A549 (cell line): ENCODE measurements at regions not wholly inside any gene's neighbourhood (a gene's known extent, or its start where the extent isn't known, plus 50 kb on each side); places are given as distances from the start of the nearest gene placed in this dataset.
A peak's percentile ranks its signal among the peaks of the same experiment; 100 is the strongest.

Experiments
- ATAC-seq, 2 experiments: fragments of 200-7000 bp in 1 of 2; fragments of >200 bp in 1 of 2; cut with Nextera tagmentation in 1 of 2; cut with Tn5 transposase in 1 of 2; 3 replicates each; pipeline versions ENCODE4 v1.8.0 to v1.9.1; 2018 to 2020; ENCODE audit warnings: mild to moderate bottlenecking in 1 of 2, moderate library complexity in 1 of 2
- CTCF ChIA-PET: fragments of 300-600 bp; sonication (Branson Sonifier 250); formaldehyde crosslinking; extraction: SDS; loops from one replicate; lab custom pipeline; 2021; ENCODE audit warnings: antibody characterized with exemption, inconsistent platforms; lab: Yijun Ruan, JAX
- POLR2A ChIA-PET: fragments of 350-600 bp; formaldehyde crosslinking; extraction: SDS; loops from one replicate; lab custom pipeline; 2021; ENCODE audit warnings: antibody characterized with exemption, inconsistent platforms; lab: Yijun Ruan, JAX
- DNase-seq, 2 experiments: peaks; one replicate each; pipeline versions ENCODE4 v3.0.0 to v3.0.0-alpha.2; 2011 to 2016; ENCODE audit warnings: low read depth in 1 of 2, low spot score in 1 of 2
- FAIRE-seq: peaks from 2 replicates; lab custom pipeline; 2011; peaks lifted over from hg19 to GRCh38; lab: Jason Lieb, UNC
- H3K27ac ChIP-seq, 2 experiments: fragments of >200 bp; sonication (Bioruptor Twin); formaldehyde crosslinking; 3 replicates each; pipeline ENCODE4 v1.5.1; 2016 to 2017
- H3K4me1 ChIP-seq: fragments of >200 bp; sonication (Bioruptor Twin); formaldehyde crosslinking; 3 replicates; pipeline ENCODE4 v1.6.1; 2016
- H3K4me2 ChIP-seq: fragments of >200 bp; sonication (Bioruptor Twin); formaldehyde crosslinking; 3 replicates; pipeline ENCODE4 v1.6.1; 2016
- H3K4me3 ChIP-seq: fragments of >200 bp; sonication (Bioruptor Twin); formaldehyde crosslinking; 3 replicates; pipeline ENCODE4 v1.5.1; 2016
- H3K9me3 ChIP-seq: fragments of >200 bp; sonication (Bioruptor Twin); formaldehyde crosslinking; 3 replicates; pipeline ENCODE4 v1.6.1; 2016
- BCL3 ChIP-seq: fragments of >200 bp; sonication (Bioruptor Twin); formaldehyde crosslinking; IDR thresholded peaks from 3 replicates; pipeline ENCODE4 v1.6.1; 2016
- CEBPB ChIP-seq, 2 experiments: fragments of >200 bp in 1 of 2; sonication (Bioruptor Twin) in 1 of 2; formaldehyde crosslinking in 1 of 2; IDR thresholded peaks; 2 replicates each; pipeline ENCODE4 v1.6.1; 2012 to 2016
- EHMT2 ChIP-seq: fragments of 200-600 bp; sonication (generic); IDR thresholded peaks from 2 replicates; pipeline ENCODE4 v1.6.1; 2016; ENCODE audit warnings: antibody characterized with exemption, low read depth, mild to moderate bottlenecking, moderate library complexity
- ESRRA ChIP-seq: fragments of 150-350 bp; IDR thresholded peaks from 2 replicates; pipeline ENCODE4 v1.6.1; 2014; ENCODE audit warnings: mild to moderate bottlenecking, low read length, borderline replicate concordance
- FOSB ChIP-seq: fragments of 250-450 bp; sonication (Bioruptor Pico); IDR thresholded peaks from 2 replicates; pipeline ENCODE4 v1.5.0; 2020; ENCODE audit warnings: mild to moderate bottlenecking, moderate library complexity
- FOXS1 ChIP-seq: fragments of 250-450 bp; sonication (Bioruptor Pico); IDR thresholded peaks from 2 replicates; pipeline ENCODE4 v1.5.0; 2020; ENCODE audit warnings: mild to moderate bottlenecking, moderate library complexity
- HOXA7 ChIP-seq: fragments of 250-450 bp; sonication (Bioruptor Pico); IDR thresholded peaks from 2 replicates; pipeline ENCODE4 v1.5.0; 2020; ENCODE audit warnings: mild to moderate bottlenecking, moderate library complexity
- HOXB5 ChIP-seq: fragments of 250-450 bp; sonication (Bioruptor Pico); IDR thresholded peaks from 2 replicates; pipeline ENCODE4 v1.5.0; 2020; ENCODE audit warnings: mild to moderate bottlenecking, moderate library complexity
- KDM1A ChIP-seq: fragments of 200-600 bp; sonication (generic); IDR thresholded peaks from 2 replicates; pipeline ENCODE4 v1.6.1; 2016; ENCODE audit warnings: low read depth, mild to moderate bottlenecking
- NFE2L2 ChIP-seq: fragments of 150-350 bp; conservative IDR thresholded peaks from 2 replicates; pipeline ENCODE4 v1.6.1; 2014; ENCODE audit warnings: low read length
- PBX3 ChIP-seq: IDR thresholded peaks from 2 replicates; pipeline ENCODE4 v1.6.1; 2012
- POLR2AphosphoS2 ChIP-seq: conservative IDR thresholded peaks from 2 replicates; pipeline ENCODE4 v1.6.1; 2012; ENCODE audit warnings: low read length, improper control_type of control experiment, inconsistent platforms
- RNF2 ChIP-seq: fragments of 200-600 bp; sonication (generic); IDR thresholded peaks from 2 replicates; pipeline ENCODE4 v1.6.1; 2016; ENCODE audit warnings: low read depth, mild to moderate bottlenecking, antibody characterized with exemption, moderate library complexity, borderline replicate concordance
- ZC3H11A ChIP-seq: fragments of 450-650 bp; IDR thresholded peaks from 2 replicates; pipeline ENCODE4 v1.6.1; 2014; ENCODE audit warnings: antibody characterized with exemption, mild to moderate bottlenecking
- ZFP36 ChIP-seq: fragments of 450-650 bp; IDR thresholded peaks from 2 replicates; pipeline ENCODE4 v1.6.1; 2014; ENCODE audit warnings: borderline replicate concordance; ENCODE audit not compliant: partially characterized antibody
- ZNF302 ChIP-seq: fragments of 250-450 bp; sonication (Bioruptor Pico); IDR thresholded peaks from 2 replicates; pipeline ENCODE4 v1.9.0; 2021; ENCODE audit warnings: inconsistent platforms, mild to moderate bottlenecking, moderate library complexity
- WGBS: methylation state at CpG from one replicate; pipeline ENCODE4 v1.1.6; 2017; ENCODE audit errors: missing lambda C conversion rate; 5-methylcytosine and 5-hydroxymethylcytosine counted together
- TF ChIP-seq, protein P1 (sequence below): IDR thresholded peaks from 2 replicates; pipeline ENCODE4 v1.6.1; 2012
- TF ChIP-seq, protein P2 (sequence below): fragments of 250-450 bp; sonication (Bioruptor Pico); IDR thresholded peaks from 2 replicates; pipeline ENCODE4 v1.5.0; 2020; ENCODE audit warnings: low read depth, mild to moderate bottlenecking, moderate library complexity
- TF ChIP-seq, protein P3 (sequence below): fragments of 250-450 bp; sonication (Bioruptor Pico); IDR thresholded peaks from 2 replicates; pipeline ENCODE4 v1.5.0; 2021; ENCODE audit warnings: mild to moderate bottlenecking, moderate library complexity, borderline replicate concordance

DNA sequence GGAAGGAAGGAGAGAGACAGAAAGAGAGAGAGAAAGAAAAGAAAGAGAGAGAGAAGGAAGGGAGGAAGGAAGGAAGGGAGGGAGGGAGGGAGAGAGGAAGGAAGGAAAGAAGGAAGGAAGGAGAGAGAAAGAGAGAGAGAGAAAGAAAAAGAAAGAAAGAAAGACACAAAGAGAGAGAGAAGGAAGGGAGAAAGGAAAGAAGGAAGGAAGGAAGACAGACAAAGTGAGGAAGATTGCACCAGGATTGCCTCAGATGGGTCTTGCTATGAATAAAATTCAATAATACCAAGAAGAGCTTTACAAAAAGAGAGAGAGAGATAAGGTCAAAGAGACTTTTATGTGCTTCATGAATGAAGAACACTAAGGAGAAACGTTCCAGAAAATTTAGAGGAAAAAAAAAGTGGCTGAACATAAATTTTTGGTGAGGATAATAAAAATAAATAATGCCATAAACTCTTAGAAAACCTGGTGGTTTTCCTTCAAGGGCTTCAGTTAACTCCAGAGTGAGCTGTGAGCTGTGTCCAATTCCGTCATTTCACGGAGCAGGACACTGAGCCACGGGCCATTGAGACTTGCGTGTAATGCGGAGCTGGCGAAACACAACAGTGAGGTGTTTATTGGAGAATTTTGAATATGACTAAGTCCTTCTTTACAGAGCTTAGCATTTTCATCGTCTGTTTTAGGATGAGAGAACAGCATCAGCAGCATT lies 72.7 kb upstream of the TNRC6C start:
- peaks cover 20% of the 10 kb centered on the region; the same call in 2 of the 3 replicates for H3K4me1 ChIP-seq
- ChIA-PET CTCF (interaction anchor here (1.0 to 2.4 kb wide), 6 partner anchors 9 to 343 kb away, joined by 3 to 10 read pairs (median 4); no protein-coding TSS in a partner anchor), POLR2A (interaction anchor here (3.5 kb wide), 1 partner anchor 72 kb away, joined by 48 read pairs; the partner anchor contains the start of gene TNRC6C)
- TF ChIP-seq HOXB5, result no peak
- no peak for TF ChIP-seq FOXS1 (CRISPR knock-in tag)
- TF ChIP-seq HOXA7 (CRISPR knock-in tag), result no peak
- no peak overlapping the region; the same call in 2 of the 3 replicates for H3K4me3 ChIP-seq
- H3K4me2 ChIP-seq, result peak overlapping the region; percentile 68
- 34% methylated on average over 8 of the region's 8 CpGs for WGBS
- no peak for DNase-seq
- H3K9me3 ChIP-seq, result no peaks in the 10 kb centered on the region
- ATAC-seq, result no peak
- no peak for FAIRE-seq
- peak overlapping the region in 1 of 2 experiments; percentile 31; a peak in 1 of 6 replicates for H3K27ac ChIP-seq

- Histone ChIP-seq H3K4me3 (peak overlapping the region; percentile 24; the same call in 2 of the 3 replicates), H3K4me1 (peaks cover 20% of the 10 kb centered on the region; the same call in 2 of the 3 replicates), H3K27ac (peak overlapping the region in 1 of 2 experiments; percentile 31; a peak in 1 of 6 replicates), H3K4me2 (peak overlapping the region; percentile 68), H3K9me3 (no peaks in the 10 kb centered on the region)
- WGBS, result 18% methylated on average over 13 of the region's 13 CpGs
- DNase-seq (peak in 1 of 2 experiments; percentile 33), ATAC-seq (peak; percentile 27 to 28; a peak in 5 of 6 replicates), FAIRE-seq (no peak)
- ChIA-PET POLR2A (interaction anchor here (3.5 kb wide), 1 partner anchor 71 kb away, joined by 48 read pairs; the partner anchor contains the start of gene TNRC6C), CTCF (interaction anchor here (0.8 to 2.4 kb wide), 8 partner anchors 9 to 344 kb away, joined by 3 to 10 read pairs (median 4); no protein-coding TSS in a partner anchor)
- no peak for TF ChIP-seq ESRRA
- TF ChIP-seq CEBPB (IDR thresholded peaks at IDR 0.05), result peak in 1 of 2 experiments; percentile 36; a peak in 2 of 4 replicates
- TF ChIP-seq, protein P1, sequence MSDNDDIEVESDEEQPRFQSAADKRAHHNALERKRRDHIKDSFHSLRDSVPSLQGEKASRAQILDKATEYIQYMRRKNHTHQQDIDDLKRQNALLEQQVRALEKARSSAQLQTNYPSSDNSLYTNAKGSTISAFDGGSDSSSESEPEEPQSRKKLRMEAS, result no peak
- no peak for TF ChIP-seq PBX3
These were observed 72.1 kb upstream of the TNRC6C start for GRCh38 chr17:77886387-77886728.

- ATAC-seq (no peak), FAIRE-seq (no peak), DNase-seq (no peak)
- Histone ChIP-seq H3K27ac (peak overlapping the region in 1 of 2 experiments; percentile 73; a peak in 3 of 6 replicates), H3K4me2 (peak overlapping the region; percentile 93), H3K9me3 (no peaks in the 10 kb centered on the region), H3K4me3 (peak overlapping the region; percentile 49; the same call in 2 of the 3 replicates), H3K4me1 (peaks cover 20% of the 10 kb centered on the region; the same call in 2 of the 3 replicates)
- ChIA-PET POLR2A (interaction anchor here (3.5 kb wide), 1 partner anchor 71 kb away, joined by 48 read pairs; the partner anchor contains the start of gene TNRC6C), CTCF (interaction anchor here (0.7 to 2.4 kb wide), 9 partner anchors 8 to 344 kb away, joined by 3 to 10 read pairs (median 4); no protein-coding TSS in a partner anchor)
- TF ChIP-seq KDM1A, result no peak
- TF ChIP-seq RNF2, result 0 out of 2 replicates have a peak, but pooled peaks have one; percentile 57
- 62% methylated on average over 4 of the region's 4 CpGs for WGBS
These were observed 71.4 kb upstream of the TNRC6C start for GRCh38 chr17:77887110-77887463.

GRCh38 chr17:77887464-77888241 lies 70.8 kb upstream of the TNRC6C start:
- Histone ChIP-seq H3K4me1 (peaks cover 20% of the 10 kb centered on the region; the same call in 2 of the 3 replicates), H3K4me2 (peak overlapping the region; percentile 93), H3K9me3 (no peaks in the 10 kb centered on the region), H3K27ac (peak overlapping the region; percentile 15 to 73; a peak in 4 of 6 replicates), H3K4me3 (peak overlapping the region; percentile 49)
- ChIA-PET CTCF (interaction anchor here (0.7 to 2.4 kb wide), 7 partner anchors 10 to 345 kb away, joined by 3 to 10 read pairs (median 4); no protein-coding TSS in a partner anchor), POLR2A (interaction anchor here (3.5 kb wide), 1 partner anchor 70 kb away, joined by 48 read pairs; the partner anchor contains the start of gene TNRC6C)
- peak; percentile 64 to 68 for DNase-seq
- 8% methylated on average over 44 of the region's 44 CpGs for WGBS
- no peak for FAIRE-seq
- peak; percentile 63 to 65 for ATAC-seq
- TF ChIP-seq ZC3H11A (no peak), ZFP36 (no peak), POLR2AphosphoS2 (no peak), ZNF302 (CRISPR knock-in tag) (no peak), CEBPB (IDR thresholded peaks at IDR 0.05) (peak; percentile 89 to 96), FOXS1 (CRISPR knock-in tag) (no peak), NFE2L2 (no peak), EHMT2 (no peak), FOSB (CRISPR knock-in tag) (no peak), ESRRA (no peak), BCL3 (no peak)
- TF ChIP-seq, protein P2, sequence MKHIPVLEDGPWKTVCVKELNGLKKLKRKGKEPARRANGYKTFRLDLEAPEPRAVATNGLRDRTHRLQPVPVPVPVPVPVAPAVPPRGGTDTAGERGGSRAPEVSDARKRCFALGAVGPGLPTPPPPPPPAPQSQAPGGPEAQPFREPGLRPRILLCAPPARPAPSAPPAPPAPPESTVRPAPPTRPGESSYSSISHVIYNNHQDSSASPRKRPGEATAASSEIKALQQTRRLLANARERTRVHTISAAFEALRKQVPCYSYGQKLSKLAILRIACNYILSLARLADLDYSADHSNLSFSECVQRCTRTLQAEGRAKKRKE, result no peak
- TF ChIP-seq, protein P3, sequence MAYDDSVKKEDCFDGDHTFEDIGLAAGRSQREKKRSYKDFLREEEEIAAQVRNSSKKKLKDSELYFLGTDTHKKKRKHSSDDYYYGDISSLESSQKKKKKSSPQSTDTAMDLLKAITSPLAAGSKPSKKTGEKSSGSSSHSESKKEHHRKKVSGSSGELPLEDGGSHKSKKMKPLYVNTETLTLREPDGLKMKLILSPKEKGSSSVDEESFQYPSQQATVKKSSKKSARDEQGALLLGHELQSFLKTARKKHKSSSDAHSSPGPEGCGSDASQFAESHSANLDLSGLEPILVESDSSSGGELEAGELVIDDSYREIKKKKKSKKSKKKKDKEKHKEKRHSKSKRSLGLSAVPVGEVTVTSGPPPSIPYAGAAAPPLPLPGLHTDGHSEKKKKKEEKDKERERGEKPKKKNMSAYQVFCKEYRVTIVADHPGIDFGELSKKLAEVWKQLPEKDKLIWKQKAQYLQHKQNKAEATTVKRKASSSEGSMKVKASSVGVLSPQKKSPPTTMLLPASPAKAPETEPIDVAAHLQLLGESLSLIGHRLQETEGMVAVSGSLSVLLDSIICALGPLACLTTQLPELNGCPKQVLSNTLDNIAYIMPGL (CRISPR knock-in tag), result no peak
- TF ChIP-seq, protein P1, result peak; percentile 80
